ENCODE measurements at regions not wholly inside any gene's neighbourhood (a gene's known extent, or its start where the extent isn't known, plus 50 kb on each side); places are given as distances from the start of the nearest gene placed in this dataset.

- Histone ChIP-seq H3K4me3 (no peak overlapping the region), H3K27me3 (no peaks in the 10 kb centered on the region), H3K27ac (no peak overlapping the region), H3K4me1 (no peaks in the 10 kb centered on the region), H3K36me3 (peaks cover 0 to 11% (median 0%) of the 10 kb centered on the region in 3 donors), H3K9me3 (no peaks in the 10 kb centered on the region)
- DNase-seq: no peak
- intact Hi-C loops (cut with DNase I; ENCODE audit: low total_unique reads): no loop called here
- TF ChIP-seq, protein P1, sequence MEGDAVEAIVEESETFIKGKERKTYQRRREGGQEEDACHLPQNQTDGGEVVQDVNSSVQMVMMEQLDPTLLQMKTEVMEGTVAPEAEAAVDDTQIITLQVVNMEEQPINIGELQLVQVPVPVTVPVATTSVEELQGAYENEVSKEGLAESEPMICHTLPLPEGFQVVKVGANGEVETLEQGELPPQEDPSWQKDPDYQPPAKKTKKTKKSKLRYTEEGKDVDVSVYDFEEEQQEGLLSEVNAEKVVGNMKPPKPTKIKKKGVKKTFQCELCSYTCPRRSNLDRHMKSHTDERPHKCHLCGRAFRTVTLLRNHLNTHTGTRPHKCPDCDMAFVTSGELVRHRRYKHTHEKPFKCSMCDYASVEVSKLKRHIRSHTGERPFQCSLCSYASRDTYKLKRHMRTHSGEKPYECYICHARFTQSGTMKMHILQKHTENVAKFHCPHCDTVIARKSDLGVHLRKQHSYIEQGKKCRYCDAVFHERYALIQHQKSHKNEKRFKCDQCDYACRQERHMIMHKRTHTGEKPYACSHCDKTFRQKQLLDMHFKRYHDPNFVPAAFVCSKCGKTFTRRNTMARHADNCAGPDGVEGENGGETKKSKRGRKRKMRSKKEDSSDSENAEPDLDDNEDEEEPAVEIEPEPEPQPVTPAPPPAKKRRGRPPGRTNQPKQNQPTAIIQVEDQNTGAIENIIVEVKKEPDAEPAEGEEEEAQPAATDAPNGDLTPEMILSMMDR (IDR thresholded peaks at IDR 0.05): no peak
These were observed 142.7 kb downstream of the SIPA1L2 start for GRCh38 chr1:232487236-232487635.

- Histone ChIP-seq H3K4me1 (no peaks in the 10 kb centered on the region), H3K27me3 (no peaks in the 10 kb centered on the region), H3K4me3 (no peak overlapping the region), H3K27ac (no peak overlapping the region), H3K9me3 (no peaks in the 10 kb centered on the region), H3K36me3 (peaks cover 0 to 11% (median 0%) of the 10 kb centered on the region in 3 donors)
- TF ChIP-seq, protein P1 (IDR thresholded peaks at IDR 0.05): no peak
- no peak for DNase-seq
- intact Hi-C loops (cut with DNase I; ENCODE audit: low total_unique reads): no loop called here
These were observed 143.3 kb downstream of the SIPA1L2 start for GRCh38 chr1:232486454-232487207.

DNA sequence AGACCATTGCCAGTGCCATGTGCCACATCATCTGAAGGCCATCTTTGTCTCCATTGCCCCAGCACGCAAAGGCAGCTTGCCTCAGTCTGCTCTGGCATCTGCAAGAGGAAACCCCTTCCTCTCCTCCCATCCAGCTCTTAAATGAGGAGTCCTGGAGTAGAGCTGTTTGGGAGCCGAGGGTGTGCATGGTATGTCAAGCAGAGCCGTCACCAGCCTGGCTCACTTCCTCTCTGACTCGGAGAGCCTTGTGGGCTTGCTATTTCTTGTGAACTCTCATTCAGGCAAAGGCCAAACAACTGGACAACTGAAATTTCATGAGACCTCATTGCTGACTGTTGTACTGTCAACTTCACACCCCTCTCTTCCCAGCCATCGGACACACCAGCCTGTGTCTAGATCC, 143.9 kb downstream of the SIPA1L2 start:
- no peaks in the 10 kb centered on the region for H3K9me3 ChIP-seq
- intact Hi-C loops (cut with DNase I; ENCODE audit: low total_unique reads): no loop called here
- no peak for DNase-seq
- no peak overlapping the region for H3K4me3 ChIP-seq
- H3K36me3 ChIP-seq: peaks cover 0 to 7% (median 0%) of the 10 kb centered on the region in 3 donors
- no peak overlapping the region for H3K27ac ChIP-seq
- H3K4me1 ChIP-seq: no peaks in the 10 kb centered on the region
- H3K27me3 ChIP-seq: no peaks in the 10 kb centered on the region
- TF ChIP-seq, protein P1 (IDR thresholded peaks at IDR 0.05): no peak

DNA sequence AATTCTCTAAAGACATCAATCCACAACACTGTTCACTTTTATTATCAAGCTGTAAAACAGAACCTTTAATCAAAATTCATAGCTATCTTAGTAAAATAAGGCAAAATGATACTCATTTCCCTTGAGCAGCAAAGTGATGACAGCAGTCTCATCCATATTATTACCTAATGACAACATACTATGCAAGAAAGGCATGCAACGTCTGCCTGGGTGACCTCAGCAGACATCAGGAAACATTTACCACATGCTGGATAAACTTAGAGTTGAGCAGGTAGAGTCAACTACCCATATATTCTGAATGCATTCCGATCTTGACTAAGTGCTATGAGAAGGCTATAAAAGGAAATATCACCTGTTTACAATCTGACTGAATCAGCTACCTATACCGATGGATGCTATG, 145.1 kb downstream of the SIPA1L2 start:
- no peak overlapping the region for H3K4me3 ChIP-seq
- H3K27ac ChIP-seq: no peak overlapping the region
- no peaks in the 10 kb centered on the region for H3K27me3 ChIP-seq
- TF ChIP-seq, protein P1 (IDR thresholded peaks at IDR 0.05): no peak
- no peaks in the 10 kb centered on the region for H3K9me3 ChIP-seq
- DNase-seq: no peak
- no peaks in the 10 kb centered on the region for H3K36me3 ChIP-seq
- intact Hi-C loops (cut with DNase I; ENCODE audit: low total_unique reads): no loop called here
- no peaks in the 10 kb centered on the region for H3K4me1 ChIP-seq

- no peaks in the 10 kb centered on the region for H3K27me3 ChIP-seq
- H3K4me1 ChIP-seq: no peaks in the 10 kb centered on the region
- DNase-seq: no peak
- H3K4me3 ChIP-seq: no peak overlapping the region
- TF ChIP-seq, protein P1 (IDR thresholded peaks at IDR 0.05): no peak
- no peak overlapping the region for H3K27ac ChIP-seq
- no peaks in the 10 kb centered on the region for H3K36me3 ChIP-seq
- H3K9me3 ChIP-seq: no peaks in the 10 kb centered on the region
- intact Hi-C loops (cut with DNase I; ENCODE audit: low total_unique reads): no loop called here
These were observed 146.1 kb downstream of the SIPA1L2 start for GRCh38 chr1:232483826-232484225.

Measured in tibial artery (tissue), 4 donors.